Testis (tissue), 2 donors: ENCODE measurements at regions not wholly inside any gene's neighbourhood (a gene's known extent, or its start where the extent isn't known, plus 50 kb on each side); places are given as distances from the start of the nearest gene placed in this dataset.

Experiments used
- DNase-seq: peaks from one replicate; pipeline ENCODE4 v3.0.0-alpha.2; 2019
- H3K27ac ChIP-seq, 2 donors: fragments of 200-600 bp; sonication (generic); one replicate each; pipeline ENCODE4 v1.5.1; 2019
- H3K27me3 ChIP-seq: fragments of 200-600 bp; sonication (generic); one replicate; pipeline ENCODE4 v1.5.1; 2019
- H3K36me3 ChIP-seq: fragments of 200-600 bp; sonication (generic); one replicate; pipeline ENCODE4 v1.5.1; 2017; ENCODE audit warnings: low read depth; ENCODE audit errors: missing control alignments
- H3K4me1 ChIP-seq: fragments of 200-600 bp; sonication (generic); one replicate; pipeline ENCODE4 v1.5.1; 2019
- H3K4me3 ChIP-seq, 2 donors: fragments of 200-600 bp; sonication (generic); one replicate each; pipeline ENCODE4 v1.5.1; 2017 to 2019
- H3K9me3 ChIP-seq: fragments of 200-600 bp; sonication (generic); one replicate; pipeline ENCODE4 v1.5.1; 2017
- CTCF ChIP-seq, 3 experiments: fragments of 450-650 bp in 2 of 3; fragments of 200-600 bp in 1 of 3; sonication (generic) in 1 of 3; IDR thresholded peaks; one replicate each; pipeline ENCODE4 v1.5.1; 2016 to 2019; ENCODE audit warnings: antibody characterized with exemption in 3 of 3, mild to moderate bottlenecking in 2 of 3, moderate library complexity in 1 of 3
- POLR2A ChIP-seq: fragments of 450-650 bp; IDR thresholded peaks from one replicate; pipeline ENCODE4 v1.6.1; 2017; ENCODE audit warnings: antibody characterized with exemption, mild to moderate bottlenecking, moderate library complexity
- WGBS, 2 donors: methylation state at CpG; one replicate each; pipeline ENCODE4 v1.1.5; 2018; 5-methylcytosine and 5-hydroxymethylcytosine counted together
- intact Hi-C: fragments of 100-400 bp; cut with DNase I; formaldehyde crosslinking; loops from one replicate; pipeline ENCODE4 v1.15.1; 2023; ENCODE audit warnings: low total_unique reads

GRCh38 chr13:73367886-73368285 is 309.1 kb downstream of the KLF5 start:
- Histone ChIP-seq H3K4me3 (no peak overlapping the region), H3K36me3 (no peaks in the 10 kb centered on the region), H3K27me3 (no peaks in the 10 kb centered on the region), H3K9me3 (no peaks in the 10 kb centered on the region), H3K4me1 (no peaks in the 10 kb centered on the region), H3K27ac (no peak overlapping the region)
- DNase-seq, result no peak
- no peak for TF ChIP-seq POLR2A
- 83 to 84% methylated on average over 5 of the region's 5 CpGs for WGBS, 2 donors
- intact Hi-C loops, result no loop called here

GRCh38 chr13:73366241-73366640 is 307.4 kb downstream of the KLF5 start:
- no peaks in the 10 kb centered on the region for H3K9me3 ChIP-seq
- no peaks in the 10 kb centered on the region for H3K4me1 ChIP-seq
- H3K27me3 ChIP-seq, result no peaks in the 10 kb centered on the region
- WGBS, 2 donors, result 84 to 88% methylated on average over 3 of the region's 3 CpGs
- DNase-seq, result no peak
- H3K27ac ChIP-seq, result no peak overlapping the region
- H3K4me3 ChIP-seq, result no peak overlapping the region
- TF ChIP-seq POLR2A, result no peak
- no peak for TF ChIP-seq CTCF (IDR thresholded peaks at IDR 0.05)
- H3K36me3 ChIP-seq, result no peaks in the 10 kb centered on the region
- intact Hi-C loops, result no loop called here

GRCh38 chr13:73365681-73366080 is 306.9 kb downstream of the KLF5 start:
- H3K9me3 ChIP-seq, result no peaks in the 10 kb centered on the region
- intact Hi-C loops, result no loop called here

GRCh38 chr13:73365252-73365651 is 306.4 kb downstream of the KLF5 start:
- Histone ChIP-seq H3K27ac (no peak overlapping the region), H3K9me3 (no peaks in the 10 kb centered on the region), H3K4me3 (no peak overlapping the region), H3K36me3 (no peaks in the 10 kb centered on the region), H3K27me3 (no peaks in the 10 kb centered on the region), H3K4me1 (no peaks in the 10 kb centered on the region)
- TF ChIP-seq POLR2A (no peak), CTCF (IDR thresholded peaks at IDR 0.05) (no peak)
- 46 to 59% methylated on average over 3 of the region's 3 CpGs for WGBS, 2 donors
- intact Hi-C loops, result no loop called here
- DNase-seq, result no peak

More at GRCh38 chr13:73365681-73366080, 306.9 kb downstream of the KLF5 start:
- no peaks in the 10 kb centered on the region for H3K36me3 ChIP-seq
- WGBS, 2 donors, result 74 to 86% methylated on average over 4 of the region's 4 CpGs
- no peak overlapping the region for H3K4me3 ChIP-seq
- no peaks in the 10 kb centered on the region for H3K27me3 ChIP-seq
- no peak for DNase-seq
- H3K27ac ChIP-seq, result no peak overlapping the region
- no peaks in the 10 kb centered on the region for H3K4me1 ChIP-seq
- no peak for TF ChIP-seq CTCF (IDR thresholded peaks at IDR 0.05)
- no peak for TF ChIP-seq POLR2A

- no peak for DNase-seq
- 61 to 62% methylated on average over 3 of the region's 3 CpGs for whole genome bisulfite sequencing, 2 donors
- H3K27ac ChIP-seq, result no peak overlapping the region
- no peaks in the 10 kb centered on the region for H3K9me3 ChIP-seq
- H3K36me3 ChIP-seq, result no peaks in the 10 kb centered on the region
- intact Hi-C loops, result no loop called here
- no peaks in the 10 kb centered on the region for H3K27me3 ChIP-seq
- no peak overlapping the region for H3K4me3 ChIP-seq
- TF ChIP-seq CTCF (IDR thresholded peaks at IDR 0.05) (no peak), POLR2A (no peak)
- H3K4me1 ChIP-seq, result no peaks in the 10 kb centered on the region
Observed at GRCh38 chr13:73364736-73365135, 305.9 kb downstream of the KLF5 start.
